ENCODE measurements at regions not wholly inside any gene's neighbourhood (a gene's known extent, or its start where the extent isn't known, plus 50 kb on each side); places are given as distances from the start of the nearest gene placed in this dataset.

DNA sequence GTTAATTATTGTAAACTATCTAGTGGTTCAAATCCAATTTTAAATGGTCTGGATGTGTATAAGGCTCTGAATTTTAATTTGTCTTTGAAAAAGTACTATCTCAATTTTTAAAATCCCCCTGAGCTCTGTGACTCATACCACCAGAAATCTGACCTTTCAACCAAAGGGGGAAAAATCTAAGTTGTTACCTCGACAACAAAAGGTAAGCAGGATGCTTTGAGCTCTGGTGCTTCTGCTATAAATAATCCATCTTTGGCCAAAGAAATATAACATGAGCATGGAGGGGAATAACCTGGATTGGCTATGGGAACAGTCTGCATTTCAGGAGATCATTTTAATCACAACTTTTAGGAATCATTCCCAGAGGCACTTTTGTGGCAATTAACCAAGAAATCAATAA is 76.3 kb upstream of the PCSK1 start:
- Histone ChIP-seq H3K9me2 (ENCODE audit: insufficient read depth) (no peaks in the 10 kb centered on the region), H3K9me3 (ENCODE audit: control insufficient read depth in 1 of 2, insufficient read depth in 1 of 2, low read depth in 1 of 2, low read length in 2 of 2) (no peaks in the 10 kb centered on the region), H2AFZ (ENCODE audit: low read depth, low read length, poor library complexity, severe bottlenecking) (no peak overlapping the region), H4K20me1 (ENCODE audit: insufficient read depth) (no peaks in the 10 kb centered on the region), H3K4me3 (replicated peaks in 1 of 2; ENCODE audit: low read depth in 1 of 2, low read length in 2 of 2) (no peak overlapping the region), H3K4me2 (ENCODE audit: low read length) (no peak overlapping the region), H3K4me1 (ENCODE audit: control insufficient read depth in 1 of 2, insufficient read depth in 2 of 2, low read length in 2 of 2) (no peaks in the 10 kb centered on the region), H3K79me2 (ENCODE audit: insufficient read depth, low read length) (no peaks in the 10 kb centered on the region), H3K27me3 (ENCODE audit: insufficient read depth, low read length) (peaks cover 4% of the 10 kb centered on the region; the same call in 1 of the 2 replicates), H3K36me3 (ENCODE audit: control insufficient read depth in 1 of 2, insufficient read depth in 2 of 2, low read length in 2 of 2) (no peaks in the 10 kb centered on the region), H3K9ac (ENCODE audit: low read length) (no peak overlapping the region), H3K27ac (ENCODE audit: low read depth, low read length) (no peak overlapping the region)
- TF ChIP-seq, protein P1, sequence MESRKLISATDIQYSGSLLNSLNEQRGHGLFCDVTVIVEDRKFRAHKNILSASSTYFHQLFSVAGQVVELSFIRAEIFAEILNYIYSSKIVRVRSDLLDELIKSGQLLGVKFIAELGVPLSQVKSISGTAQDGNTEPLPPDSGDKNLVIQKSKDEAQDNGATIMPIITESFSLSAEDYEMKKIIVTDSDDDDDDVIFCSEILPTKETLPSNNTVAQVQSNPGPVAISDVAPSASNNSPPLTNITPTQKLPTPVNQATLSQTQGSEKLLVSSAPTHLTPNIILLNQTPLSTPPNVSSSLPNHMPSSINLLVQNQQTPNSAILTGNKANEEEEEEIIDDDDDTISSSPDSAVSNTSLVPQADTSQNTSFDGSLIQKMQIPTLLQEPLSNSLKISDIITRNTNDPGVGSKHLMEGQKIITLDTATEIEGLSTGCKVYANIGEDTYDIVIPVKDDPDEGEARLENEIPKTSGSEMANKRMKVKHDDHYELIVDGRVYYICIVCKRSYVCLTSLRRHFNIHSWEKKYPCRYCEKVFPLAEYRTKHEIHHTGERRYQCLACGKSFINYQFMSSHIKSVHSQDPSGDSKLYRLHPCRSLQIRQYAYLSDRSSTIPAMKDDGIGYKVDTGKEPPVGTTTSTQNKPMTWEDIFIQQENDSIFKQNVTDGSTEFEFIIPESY (IDR thresholded peaks at IDR 0.05; ENCODE audit: extremely low read depth, insufficient replicate concordance, low read length), result no peak
- TF ChIP-seq EZH2 (IDR thresholded peaks at IDR 0.05), result no peak
- TF ChIP-seq YY1 (IDR thresholded peaks at IDR 0.05; ENCODE audit: extremely low read depth, insufficient replicate concordance, low read depth, low read length), result no peak
- no peak for TF ChIP-seq SIN3A (IDR thresholded peaks at IDR 0.05; ENCODE audit: low read depth)
- no peak for TF ChIP-seq CEBPB (IDR thresholded peaks at IDR 0.05; ENCODE audit: low read depth)
- TF ChIP-seq EZH2phosphoT487 (IDR thresholded peaks at IDR 0.05; ENCODE audit: borderline replicate concordance), result no peak
- no peak for TF ChIP-seq ZNF274 (IDR thresholded peaks at IDR 0.05; ENCODE audit: low read depth, low read length)
- no peak for TF ChIP-seq SRF (IDR thresholded peaks at IDR 0.05; ENCODE audit: low read depth)
- TF ChIP-seq, protein P2, sequence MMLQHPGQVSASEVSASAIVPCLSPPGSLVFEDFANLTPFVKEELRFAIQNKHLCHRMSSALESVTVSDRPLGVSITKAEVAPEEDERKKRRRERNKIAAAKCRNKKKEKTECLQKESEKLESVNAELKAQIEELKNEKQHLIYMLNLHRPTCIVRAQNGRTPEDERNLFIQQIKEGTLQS (IDR thresholded peaks at IDR 0.05), result no peak
- TF ChIP-seq POLR2AphosphoS5 (IDR thresholded peaks at IDR 0.05; ENCODE audit: low read depth, low read length), result no peak
- TF ChIP-seq, protein P3, sequence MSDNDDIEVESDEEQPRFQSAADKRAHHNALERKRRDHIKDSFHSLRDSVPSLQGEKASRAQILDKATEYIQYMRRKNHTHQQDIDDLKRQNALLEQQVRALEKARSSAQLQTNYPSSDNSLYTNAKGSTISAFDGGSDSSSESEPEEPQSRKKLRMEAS (IDR thresholded peaks at IDR 0.05), result no peak
- TF ChIP-seq JUND (IDR thresholded peaks at IDR 0.05), result no peak
- no peak for TF ChIP-seq ELF1 (IDR thresholded peaks at IDR 0.05; ENCODE audit: borderline replicate concordance, low read depth)
- TF ChIP-seq ZFX (IDR thresholded peaks at IDR 0.05), result no peak
- TF ChIP-seq EGR1 (IDR thresholded peaks at IDR 0.05; ENCODE audit: low read depth), result no peak
- POLR2A ChIA-PET, result no interaction called here
- RAD21 ChIA-PET (ENCODE audit: low non-redundant PET in 1 of 2, low total read pairs in 2 of 2, uncharacterized antibody in 2 of 2, unreplicated experiment in 2 of 2), result no interaction called here
- no TSS peak for BruUV-seq (replicated peaks)
- intact Hi-C loops (cut with micrococcal nuclease), result no loop called here
- ATAC-seq (no peak), DNase-seq (ENCODE audit: low read depth, low spot score) (no peak)
- CTCF ChIA-PET, result no interaction called here

All from HCT116 (cell line).